ENCODE measurements at regions not wholly inside any gene's neighbourhood (a gene's known extent, or its start where the extent isn't known, plus 50 kb on each side); places are given as distances from the start of the nearest gene placed in this dataset.

DNA sequence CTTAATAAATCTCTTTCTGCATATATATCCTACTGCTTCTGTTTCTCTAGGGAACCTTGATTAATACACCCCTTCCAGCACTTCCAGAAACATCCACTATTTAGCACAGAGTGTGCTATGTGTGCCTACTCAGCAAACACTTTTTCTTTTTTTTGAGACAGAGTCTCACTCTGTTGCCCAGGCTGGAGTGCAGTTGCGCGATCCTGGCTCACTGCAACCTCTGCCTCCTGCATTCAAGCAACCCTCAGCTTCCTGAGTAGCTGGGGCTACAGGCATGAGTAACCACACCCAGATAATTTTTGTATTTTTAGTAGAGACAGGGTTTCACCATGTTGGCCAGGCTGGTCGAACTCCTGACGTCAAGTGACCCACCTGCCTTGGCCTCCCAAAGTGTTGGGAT lies 266.9 kb upstream of the DIAPH2 start:
- Histone ChIP-seq H3K36me3 (no peaks in the 10 kb centered on the region), H3K9me3 (no peaks in the 10 kb centered on the region), H3K4me3 (no peak overlapping the region), H3K4me1 (no peaks in the 10 kb centered on the region), H3K27me3 (peaks cover 0 to 9% (median 0%) of the 10 kb centered on the region in 4 donors), H3K27ac (no peak overlapping the region)
- TF ChIP-seq, protein P1, sequence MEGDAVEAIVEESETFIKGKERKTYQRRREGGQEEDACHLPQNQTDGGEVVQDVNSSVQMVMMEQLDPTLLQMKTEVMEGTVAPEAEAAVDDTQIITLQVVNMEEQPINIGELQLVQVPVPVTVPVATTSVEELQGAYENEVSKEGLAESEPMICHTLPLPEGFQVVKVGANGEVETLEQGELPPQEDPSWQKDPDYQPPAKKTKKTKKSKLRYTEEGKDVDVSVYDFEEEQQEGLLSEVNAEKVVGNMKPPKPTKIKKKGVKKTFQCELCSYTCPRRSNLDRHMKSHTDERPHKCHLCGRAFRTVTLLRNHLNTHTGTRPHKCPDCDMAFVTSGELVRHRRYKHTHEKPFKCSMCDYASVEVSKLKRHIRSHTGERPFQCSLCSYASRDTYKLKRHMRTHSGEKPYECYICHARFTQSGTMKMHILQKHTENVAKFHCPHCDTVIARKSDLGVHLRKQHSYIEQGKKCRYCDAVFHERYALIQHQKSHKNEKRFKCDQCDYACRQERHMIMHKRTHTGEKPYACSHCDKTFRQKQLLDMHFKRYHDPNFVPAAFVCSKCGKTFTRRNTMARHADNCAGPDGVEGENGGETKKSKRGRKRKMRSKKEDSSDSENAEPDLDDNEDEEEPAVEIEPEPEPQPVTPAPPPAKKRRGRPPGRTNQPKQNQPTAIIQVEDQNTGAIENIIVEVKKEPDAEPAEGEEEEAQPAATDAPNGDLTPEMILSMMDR (IDR thresholded peaks at IDR 0.05): no peak
- 91 to 96% methylated on average over 4 of the region's 4 CpGs for WGBS, 2 donors
- intact Hi-C loops (cut with DNase I): no loop called here
- no peak for DNase-seq
- FAIRE-seq: no peak
- ATAC-seq: no peak

DNA sequence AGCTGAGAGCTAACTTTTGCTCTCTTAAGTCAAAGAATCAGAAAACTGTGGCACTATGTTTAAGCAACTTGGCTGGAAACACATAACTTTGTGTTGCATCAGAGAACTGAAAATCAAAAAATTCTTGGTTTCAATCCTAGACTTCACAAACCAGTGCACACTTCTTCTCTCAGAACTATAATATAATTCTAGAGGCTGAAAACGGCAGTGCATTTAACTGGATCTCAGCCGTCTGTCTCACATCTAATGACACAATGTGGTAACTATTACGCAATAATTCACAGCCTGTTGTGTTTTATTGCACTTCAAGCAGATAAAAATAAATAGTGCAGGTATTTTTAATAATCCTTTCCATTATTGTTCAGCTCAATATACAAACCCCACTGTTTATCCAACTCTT lies 260.6 kb upstream of the DIAPH2 start:
- intact Hi-C loops (cut with DNase I): no loop called here
- no peaks in the 10 kb centered on the region for H3K4me1 ChIP-seq

DNA sequence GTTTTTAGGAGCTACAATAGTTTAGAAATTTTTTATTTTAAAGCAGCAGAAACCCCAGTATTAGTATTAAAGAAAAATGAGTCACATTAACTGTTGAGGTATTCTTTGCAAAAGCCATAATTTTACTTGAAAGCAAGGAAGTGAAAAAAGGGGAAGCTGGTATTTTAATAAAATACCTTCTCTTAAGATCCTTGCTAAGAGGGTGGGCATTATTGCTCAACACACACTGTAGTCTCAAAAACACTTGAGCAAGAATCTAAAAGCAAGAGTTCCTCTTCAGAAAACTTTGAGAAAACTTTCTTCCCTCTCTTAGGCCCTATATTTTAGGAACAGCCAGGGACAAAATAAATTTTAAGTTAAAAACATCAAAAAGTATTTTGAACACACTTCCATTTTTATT lies 259.4 kb upstream of the DIAPH2 start:
- DNase-seq (no peak), FAIRE-seq (no peak), ATAC-seq (no peak)
- intact Hi-C loops (cut with DNase I): no loop called here
- Histone ChIP-seq H3K4me3 (no peak overlapping the region), H3K27me3 (no peaks in the 10 kb centered on the region), H3K36me3 (no peaks in the 10 kb centered on the region), H3K9me3 (no peaks in the 10 kb centered on the region), H3K4me1 (no peaks in the 10 kb centered on the region), H3K27ac (no peak overlapping the region)
- TF ChIP-seq, protein P1 (IDR thresholded peaks at IDR 0.05): no peak

More for the DNA sequence above, 260.6 kb upstream of the DIAPH2 start:
- Histone ChIP-seq H3K9me3 (no peaks in the 10 kb centered on the region), H3K4me3 (no peak overlapping the region), H3K36me3 (no peaks in the 10 kb centered on the region), H3K27ac (no peak overlapping the region), H3K27me3 (no peaks in the 10 kb centered on the region)
- WGBS, 2 donors: 38 to 40% methylated on average over 3 of the region's 3 CpGs
- ATAC-seq (peak in 2 of 4 donors; percentile 29 to 35), DNase-seq (no peak), FAIRE-seq (no peak)
- TF ChIP-seq, protein P1 (IDR thresholded peaks at IDR 0.05): no peak

DNA sequence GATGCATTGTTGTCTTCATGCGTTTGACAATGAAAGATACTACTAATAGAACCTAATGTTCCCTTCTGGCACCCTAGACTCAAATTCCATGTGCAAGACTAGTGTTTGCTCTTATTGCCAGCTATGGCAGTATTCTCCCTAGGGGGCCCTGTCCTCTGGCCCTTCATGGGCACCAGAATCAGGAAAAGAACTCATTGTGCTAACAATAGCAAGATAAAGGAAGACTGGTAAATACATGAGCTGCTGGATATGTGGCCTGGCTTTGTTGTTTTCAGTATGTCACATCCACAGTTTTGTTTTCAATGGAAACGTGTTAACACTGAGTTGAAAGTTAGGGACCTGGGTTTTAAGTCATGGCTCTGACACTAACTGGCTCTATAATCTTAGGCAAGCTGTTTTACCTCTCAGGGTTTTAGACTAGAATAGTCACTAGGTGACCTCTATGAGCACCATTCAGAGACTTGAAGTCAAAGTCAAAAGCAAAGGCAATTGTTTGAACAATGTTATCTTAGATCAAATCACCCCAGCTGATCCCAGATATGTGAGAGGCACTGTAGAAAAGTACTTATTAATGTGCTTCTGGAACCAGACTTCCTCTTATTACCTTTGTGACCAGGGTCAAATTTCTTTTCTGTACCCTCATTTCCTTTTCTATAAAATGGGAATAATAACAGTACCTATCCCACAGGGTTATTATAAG lies 253.7 kb upstream of the DIAPH2 start:
- DNase-seq: no peak
- Histone ChIP-seq H3K4me3 (no peak overlapping the region), H3K4me1 (no peaks in the 10 kb centered on the region), H3K9me3 (no peaks in the 10 kb centered on the region), H3K27me3 (no peaks in the 10 kb centered on the region), H3K36me3 (no peaks in the 10 kb centered on the region), H3K27ac (no peak overlapping the region)
- ATAC-seq: no peak
- no peak for FAIRE-seq
- intact Hi-C loops (cut with DNase I): no loop called here
- TF ChIP-seq, protein P1 (IDR thresholded peaks at IDR 0.05): no peak
- 51 to 68% methylated on average over 2 of the region's 2 CpGs for WGBS, 2 donors

DNA sequence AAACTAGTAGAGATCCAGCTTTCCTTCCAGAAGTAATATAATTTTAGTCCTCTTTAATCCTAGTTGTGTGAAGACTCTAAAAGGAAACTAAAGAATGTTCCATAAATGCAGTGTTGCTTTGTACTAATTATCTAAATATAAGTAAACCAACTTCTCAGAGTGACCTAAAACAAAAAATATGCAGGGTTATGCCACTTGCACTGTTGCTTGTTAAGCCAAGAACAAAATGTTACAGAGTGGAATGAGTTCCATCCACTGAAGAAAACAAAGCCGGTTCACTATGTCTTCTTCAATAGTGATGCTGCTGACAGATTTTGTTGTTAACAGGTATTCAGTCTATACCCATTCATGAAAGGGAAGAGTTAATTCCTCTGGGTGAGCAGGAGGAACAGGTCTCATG lies 252.0 kb upstream of the DIAPH2 start:
- Histone ChIP-seq H3K27me3 (no peaks in the 10 kb centered on the region), H3K4me1 (no peaks in the 10 kb centered on the region), H3K27ac (no peak overlapping the region), H3K9me3 (no peaks in the 10 kb centered on the region), H3K4me3 (no peak overlapping the region), H3K36me3 (no peaks in the 10 kb centered on the region)
- no peak for DNase-seq
- WGBS, 2 donors: 92 to 97% methylated on average over 1 of the region's 1 CpG
- intact Hi-C loops (cut with DNase I): no loop called here
- TF ChIP-seq, protein P1 (IDR thresholded peaks at IDR 0.05): no peak
- no peak for FAIRE-seq
- no peak for ATAC-seq

All from pancreas (tissue), 10 donors.